Neural cell (in vitro differentiated cells): ENCODE measurements at regions not wholly inside any gene's neighbourhood (a gene's known extent, or its start where the extent isn't known, plus 50 kb on each side); places are given as distances from the start of the nearest gene placed in this dataset.

Source experiments
- H2AFZ ChIP-seq: fragments of 200-600, 300-800 bp; sonication (generic), shearing (Covaris generic); 2 replicates; pipeline ENCODE4 v1.6.0; 2014; ENCODE audit warnings: low read depth, mild to moderate bottlenecking, antibody characterized with exemption, low read length, moderate library complexity
- H3F3A ChIP-seq: fragments of 200-600 bp; shearing (Covaris generic); 2 replicates; pipeline ENCODE4 v1.6.1; 2016; ENCODE audit warnings: mild to moderate bottlenecking, moderate library complexity, mixed read lengths, antibody characterized with exemption, low read length; ENCODE audit not compliant: insufficient read depth, poor library complexity, severe bottlenecking
- H3K27ac ChIP-seq: fragments of 200-600, 300-800 bp; sonication (generic), shearing (Covaris generic); 2 replicates; pipeline ENCODE4 v1.5.1; 2014; ENCODE audit warnings: mild to moderate bottlenecking, low read length, moderate library complexity
- H3K27me3 ChIP-seq: fragments of 300-800, 200-600 bp; sonication (generic), shearing (Covaris generic); 2 replicates; pipeline ENCODE4 v1.6.0; 2014; ENCODE audit warnings: mild to moderate bottlenecking, low read depth, low read length, moderate library complexity; ENCODE audit not compliant: insufficient read depth
- H3K36me3 ChIP-seq: fragments of 300-800, 200-600 bp; sonication (generic), shearing (Covaris generic); 2 replicates; pipeline ENCODE4 v1.5.1; 2014; ENCODE audit warnings: mild to moderate bottlenecking, antibody characterized with exemption, low read length, moderate library complexity; ENCODE audit not compliant: insufficient read depth
- H3K4me2 ChIP-seq: fragments of 300-800, 200-600 bp; sonication (generic), shearing (Covaris generic); 2 replicates; pipeline ENCODE4 v1.6.0; 2014; ENCODE audit warnings: mild to moderate bottlenecking, low read length
- H3K4me3 ChIP-seq: fragments of 300-800, 200-600 bp; sonication (generic), shearing (Covaris generic); 2 replicates; pipeline ENCODE4 v1.5.1; 2014; ENCODE audit warnings: mild to moderate bottlenecking, low read length, moderate library complexity
- H3K79me2 ChIP-seq: fragments of 200-600 bp; shearing (Covaris generic); replicated peaks from 2 replicates; pipeline ENCODE4 v1.6.0; 2014; ENCODE audit warnings: mild to moderate bottlenecking, low read length, moderate library complexity; ENCODE audit not compliant: insufficient read depth
- H3K9ac ChIP-seq: fragments of 300-800, 200-600 bp; sonication (generic), shearing (Covaris generic); 2 replicates; pipeline ENCODE4 v1.6.1; 2016; ENCODE audit warnings: mild to moderate bottlenecking, low read length, mixed read lengths
- H3K9me2 ChIP-seq: fragments of 200-600 bp; shearing (Covaris generic); 2 replicates; pipeline ENCODE4 v1.6.1; 2016; ENCODE audit warnings: mild to moderate bottlenecking, low read length, mixed read lengths; ENCODE audit not compliant: insufficient read depth
- H3K9me3 ChIP-seq: fragments of 200-600, 300-800 bp; sonication (generic), shearing (Covaris generic); 2 replicates; pipeline ENCODE4 v1.6.1; 2016; ENCODE audit warnings: mild to moderate bottlenecking, mixed run types, low read length, moderate library complexity, mixed read lengths
- H4K20me1 ChIP-seq: fragments of 200-600 bp; shearing (Covaris generic); 2 replicates; pipeline ENCODE4 v1.6.1; 2016; ENCODE audit warnings: mild to moderate bottlenecking, mixed run types; ENCODE audit not compliant: insufficient read depth
- CTCF ChIP-seq: fragments of 450-650 bp; IDR thresholded peaks from 2 replicates; pipeline ENCODE4 v1.5.1; 2014; ENCODE audit warnings: antibody characterized with exemption, mild to moderate bottlenecking, moderate library complexity; ENCODE audit not compliant: poor library complexity, severe bottlenecking
- EP300 ChIP-seq: fragments of 450-650 bp; conservative IDR thresholded peaks from 2 replicates; pipeline ENCODE4 v1.6.1; 2014; ENCODE audit warnings: antibody characterized with exemption, mild to moderate bottlenecking, moderate library complexity; ENCODE audit not compliant: poor library complexity, severe bottlenecking
- EZH2 ChIP-seq: fragments of 200-600, 300-800 bp; shearing (Covaris generic), sonication (generic); IDR thresholded peaks from 2 replicates; pipeline ENCODE4 v1.6.1; 2014; ENCODE audit warnings: antibody characterized with exemption, low read length, borderline replicate concordance, mild to moderate bottlenecking; ENCODE audit not compliant: insufficient read depth, poor library complexity, severe bottlenecking
- MXI1 ChIP-seq: fragments of 450-650 bp; conservative IDR thresholded peaks from 2 replicates; pipeline ENCODE4 v1.6.1; 2014; ENCODE audit warnings: antibody characterized with exemption, mild to moderate bottlenecking; ENCODE audit not compliant: poor library complexity, severe bottlenecking
- POLR2AphosphoS5 ChIP-seq: IDR thresholded peaks from 2 replicates; pipeline ENCODE4 v1.6.1; 2012
- RAD21 ChIP-seq: fragments of 450-650 bp; conservative IDR thresholded peaks from 2 replicates; pipeline ENCODE4 v1.6.1; 2014; ENCODE audit warnings: antibody characterized with exemption, mild to moderate bottlenecking, moderate library complexity
- REST ChIP-seq: IDR thresholded peaks from 2 replicates; pipeline ENCODE4 v1.6.1; 2012; ENCODE audit warnings: borderline replicate concordance
- SMC3 ChIP-seq: fragments of 450-650 bp; conservative IDR thresholded peaks from 2 replicates; pipeline ENCODE4 v1.6.1; 2014; ENCODE audit warnings: antibody characterized with exemption, mild to moderate bottlenecking, moderate library complexity; ENCODE audit not compliant: poor library complexity
- TAF1 ChIP-seq: IDR thresholded peaks from 2 replicates; pipeline ENCODE4 v1.6.1; 2012; ENCODE audit warnings: low read depth

- Histone ChIP-seq H3K27me3 (no peaks in the 10 kb centered on the region), H3K9me2 (no peaks in the 10 kb centered on the region), H3K4me3 (no peak overlapping the region), H3K27ac (no peak overlapping the region), H3K4me2 (no peak overlapping the region), H3K9me3 (no peaks in the 10 kb centered on the region), H3K36me3 (no peaks in the 10 kb centered on the region), H3K79me2 (no peaks in the 10 kb centered on the region), H2AFZ (no peak overlapping the region), H4K20me1 (no peaks in the 10 kb centered on the region), H3F3A (no peaks in the 10 kb centered on the region), H3K9ac (no peak overlapping the region)
- TF ChIP-seq TAF1, result no peak
- no peak for TF ChIP-seq EP300
- no peak for TF ChIP-seq REST
- no peak for TF ChIP-seq EZH2
- no peak for TF ChIP-seq RAD21
Measured at GRCh38 chr9:107881626-107882300, 392.2 kb upstream of the KLF4 start.

GRCh38 chr9:107878462-107878861, 388.9 kb upstream of the KLF4 start:
- H3K4me3 ChIP-seq, result no peak overlapping the region
- no peak overlapping the region for H3K27ac ChIP-seq
- no peak overlapping the region for H3K4me2 ChIP-seq
- no peaks in the 10 kb centered on the region for H3K27me3 ChIP-seq
- no peaks in the 10 kb centered on the region for H3K36me3 ChIP-seq
- H3K9me2 ChIP-seq, result no peaks in the 10 kb centered on the region
- no peaks in the 10 kb centered on the region for H3K9me3 ChIP-seq
- no peak overlapping the region for H3K9ac ChIP-seq
- H3K79me2 ChIP-seq, result no peaks in the 10 kb centered on the region
- H3F3A ChIP-seq, result no peaks in the 10 kb centered on the region
- H4K20me1 ChIP-seq, result no peaks in the 10 kb centered on the region
- TF ChIP-seq REST (no peak), TAF1 (no peak), POLR2AphosphoS5 (no peak), RAD21 (no peak), SMC3 (no peak), MXI1 (no peak), CTCF (no peak), EZH2 (no peak), EP300 (no peak)
- H2AFZ ChIP-seq, result no peak overlapping the region
